Panc1 (cell line): ENCODE measurements at regions not wholly inside any gene's neighbourhood (a gene's known extent, or its start where the extent isn't known, plus 50 kb on each side); places are given as distances from the start of the nearest gene placed in this dataset.

Experiments
- ATAC-seq: fragments of 200-7000 bp; cut with Tn5 transposase; 2 replicates; pipeline ENCODE4 v1.9.1; 2020; ENCODE audit warnings: mild to moderate bottlenecking, moderate library complexity
- BruUV-seq: library from RNA; stranded (reverse); fragments of 400-500 nt; replicated peaks from 2 replicates; lab custom pipeline; 2021; lab: Mats Ljungman, UMichigan
- CTCF ChIA-PET: fragments of 300-600 bp; sonication (Branson Sonifier 250); formaldehyde crosslinking; loops from one replicate; lab custom pipeline; 2022; ENCODE audit warnings: antibody characterized with exemption; lab: Charles Lee
- POLR2A ChIA-PET: fragments of 300-600 bp; sonication (Branson Sonifier 250); formaldehyde crosslinking; loops from one replicate; lab custom pipeline; 2022; ENCODE audit warnings: antibody characterized with exemption; lab: Charles Lee
- DNase-seq: peaks from one replicate; pipeline ENCODE4 v3.0.0-alpha.2; 2010; ENCODE audit warnings: low read depth, low spot score
- H3K27ac ChIP-seq: 2 replicates; pipeline ENCODE4 v1.5.1; 2011; ENCODE audit warnings: mild to moderate bottlenecking, low read length, inconsistent platforms
- H3K27me3 ChIP-seq: fragments of 200-500 bp; sonication (Bioruptor generic); 2 replicates; pipeline ENCODE4 v1.6.0; 2014; ENCODE audit warnings: low read length, inconsistent platforms; ENCODE audit not compliant: control insufficient read depth, insufficient read depth
- H3K36me3 ChIP-seq: fragments of 200-500 bp; sonication (Bioruptor generic); 2 replicates; pipeline ENCODE4 v1.5.1; 2014; ENCODE audit warnings: inconsistent platforms, mild to moderate bottlenecking, low read length, moderate library complexity; ENCODE audit not compliant: control insufficient read depth, insufficient read depth
- H3K4me1 ChIP-seq: 2 replicates; pipeline ENCODE4 v1.5.1; 2011; ENCODE audit warnings: inconsistent platforms, mild to moderate bottlenecking, low read length, moderate library complexity; ENCODE audit not compliant: control insufficient read depth, insufficient read depth
- H3K4me3 ChIP-seq, 2 experiments: 2 replicates each; pipeline ENCODE4 v1.5.1; 2011 to 2012; ENCODE audit warnings: low read depth in 2 of 2, low read length in 2 of 2, mild to moderate bottlenecking in 2 of 2, inconsistent platforms in 1 of 2, moderate library complexity in 1 of 2
- H3K9me3 ChIP-seq: fragments of 200-500 bp; sonication (Bioruptor generic); 2 replicates; pipeline ENCODE4 v1.5.1; 2014; ENCODE audit warnings: low read depth, mild to moderate bottlenecking, inconsistent platforms, low read length, moderate library complexity; ENCODE audit not compliant: control insufficient read depth, insufficient read depth
- POLR2AphosphoS5 ChIP-seq: IDR thresholded peaks from 2 replicates; pipeline ENCODE4 v1.6.1; 2012; ENCODE audit warnings: mild to moderate bottlenecking, low read depth, low read length, moderate library complexity
- SIN3A ChIP-seq: IDR thresholded peaks from 2 replicates; pipeline ENCODE4 v1.6.1; 2012; ENCODE audit warnings: low read depth, mild to moderate bottlenecking, low read length, moderate library complexity, borderline replicate concordance; ENCODE audit not compliant: insufficient read depth
- TCF7L2 ChIP-seq: IDR thresholded peaks from 2 replicates; pipeline ENCODE4 v1.6.1; 2011; ENCODE audit warnings: mild to moderate bottlenecking, low read depth, low read length, inconsistent platforms
- in situ Hi-C: cut with HindIII; loops from 2 replicates; pipeline ENCODE4 v1.10.0; 2016; ENCODE audit warnings: low sequenced_read_pairs, low pct_unique_long_range_greater_than_20kb
- intact Hi-C: fragments of 100-400 bp; cut with micrococcal nuclease; formaldehyde crosslinking; loops from one replicate; pipeline ENCODE4 v1.10.0; 2022; ENCODE audit not compliant: unreplicated experiment
- TF ChIP-seq, protein P1 (sequence below), 2 experiments: IDR thresholded peaks; 2 replicates each; pipeline ENCODE4 v1.6.1; 2011 to 2012; ENCODE audit warnings: low read depth in 2 of 2, control low read depth in 1 of 2, low read length in 1 of 2, mild to moderate bottlenecking in 1 of 2, moderate library complexity in 1 of 2; ENCODE audit not compliant: insufficient read depth in 1 of 2
- TF ChIP-seq, protein P2 (sequence below): fragments of 450-650 bp; IDR thresholded peaks from 2 replicates; pipeline ENCODE4 v1.5.1; 2017; ENCODE audit warnings: mild to moderate bottlenecking

DNA sequence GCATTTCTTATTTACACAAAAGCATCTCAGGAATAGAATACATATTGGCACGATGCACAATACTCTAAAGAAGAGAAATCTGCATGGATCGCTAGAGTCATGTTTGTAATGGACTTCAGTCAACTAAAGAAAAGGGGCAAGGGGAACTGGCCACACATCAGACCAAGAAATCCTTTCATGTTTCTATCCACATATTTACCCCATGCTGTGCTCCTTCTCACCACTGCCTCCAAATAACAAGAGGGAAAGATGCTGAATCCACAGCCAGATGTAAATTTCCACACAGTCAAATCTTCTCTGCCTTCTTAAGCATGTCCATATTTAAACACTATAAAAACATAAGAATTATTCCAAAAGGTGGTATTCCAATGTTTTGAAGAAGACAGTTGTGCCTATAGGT, 67.6 kb downstream of the COX18 start:
- Histone ChIP-seq H3K27ac (no peak overlapping the region), H3K27me3 (no peaks in the 10 kb centered on the region), H3K36me3 (no peaks in the 10 kb centered on the region), H3K4me3 (no peak overlapping the region), H3K9me3 (no peaks in the 10 kb centered on the region), H3K4me1 (no peaks in the 10 kb centered on the region)
- ChIA-PET CTCF (no interaction called here), POLR2A (no interaction called here)
- TF ChIP-seq, protein P1, sequence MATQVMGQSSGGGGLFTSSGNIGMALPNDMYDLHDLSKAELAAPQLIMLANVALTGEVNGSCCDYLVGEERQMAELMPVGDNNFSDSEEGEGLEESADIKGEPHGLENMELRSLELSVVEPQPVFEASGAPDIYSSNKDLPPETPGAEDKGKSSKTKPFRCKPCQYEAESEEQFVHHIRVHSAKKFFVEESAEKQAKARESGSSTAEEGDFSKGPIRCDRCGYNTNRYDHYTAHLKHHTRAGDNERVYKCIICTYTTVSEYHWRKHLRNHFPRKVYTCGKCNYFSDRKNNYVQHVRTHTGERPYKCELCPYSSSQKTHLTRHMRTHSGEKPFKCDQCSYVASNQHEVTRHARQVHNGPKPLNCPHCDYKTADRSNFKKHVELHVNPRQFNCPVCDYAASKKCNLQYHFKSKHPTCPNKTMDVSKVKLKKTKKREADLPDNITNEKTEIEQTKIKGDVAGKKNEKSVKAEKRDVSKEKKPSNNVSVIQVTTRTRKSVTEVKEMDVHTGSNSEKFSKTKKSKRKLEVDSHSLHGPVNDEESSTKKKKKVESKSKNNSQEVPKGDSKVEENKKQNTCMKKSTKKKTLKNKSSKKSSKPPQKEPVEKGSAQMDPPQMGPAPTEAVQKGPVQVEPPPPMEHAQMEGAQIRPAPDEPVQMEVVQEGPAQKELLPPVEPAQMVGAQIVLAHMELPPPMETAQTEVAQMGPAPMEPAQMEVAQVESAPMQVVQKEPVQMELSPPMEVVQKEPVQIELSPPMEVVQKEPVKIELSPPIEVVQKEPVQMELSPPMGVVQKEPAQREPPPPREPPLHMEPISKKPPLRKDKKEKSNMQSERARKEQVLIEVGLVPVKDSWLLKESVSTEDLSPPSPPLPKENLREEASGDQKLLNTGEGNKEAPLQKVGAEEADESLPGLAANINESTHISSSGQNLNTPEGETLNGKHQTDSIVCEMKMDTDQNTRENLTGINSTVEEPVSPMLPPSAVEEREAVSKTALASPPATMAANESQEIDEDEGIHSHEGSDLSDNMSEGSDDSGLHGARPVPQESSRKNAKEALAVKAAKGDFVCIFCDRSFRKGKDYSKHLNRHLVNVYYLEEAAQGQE (IDR thresholded peaks at IDR 0.05; ENCODE audit: insufficient read depth in 1 of 2, low read depth in 2 of 2, low read length in 1 of 2): no peak
- TF ChIP-seq POLR2AphosphoS5 (no peak), SIN3A (no peak), TCF7L2 (no peak)
- TF ChIP-seq, protein P2, sequence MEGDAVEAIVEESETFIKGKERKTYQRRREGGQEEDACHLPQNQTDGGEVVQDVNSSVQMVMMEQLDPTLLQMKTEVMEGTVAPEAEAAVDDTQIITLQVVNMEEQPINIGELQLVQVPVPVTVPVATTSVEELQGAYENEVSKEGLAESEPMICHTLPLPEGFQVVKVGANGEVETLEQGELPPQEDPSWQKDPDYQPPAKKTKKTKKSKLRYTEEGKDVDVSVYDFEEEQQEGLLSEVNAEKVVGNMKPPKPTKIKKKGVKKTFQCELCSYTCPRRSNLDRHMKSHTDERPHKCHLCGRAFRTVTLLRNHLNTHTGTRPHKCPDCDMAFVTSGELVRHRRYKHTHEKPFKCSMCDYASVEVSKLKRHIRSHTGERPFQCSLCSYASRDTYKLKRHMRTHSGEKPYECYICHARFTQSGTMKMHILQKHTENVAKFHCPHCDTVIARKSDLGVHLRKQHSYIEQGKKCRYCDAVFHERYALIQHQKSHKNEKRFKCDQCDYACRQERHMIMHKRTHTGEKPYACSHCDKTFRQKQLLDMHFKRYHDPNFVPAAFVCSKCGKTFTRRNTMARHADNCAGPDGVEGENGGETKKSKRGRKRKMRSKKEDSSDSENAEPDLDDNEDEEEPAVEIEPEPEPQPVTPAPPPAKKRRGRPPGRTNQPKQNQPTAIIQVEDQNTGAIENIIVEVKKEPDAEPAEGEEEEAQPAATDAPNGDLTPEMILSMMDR: no peak
- in situ Hi-C loops (no loop called here), intact Hi-C loops (no loop called here)
- no TSS peak for BruUV-seq
- DNase-seq (no peak), ATAC-seq (no peak)

DNA sequence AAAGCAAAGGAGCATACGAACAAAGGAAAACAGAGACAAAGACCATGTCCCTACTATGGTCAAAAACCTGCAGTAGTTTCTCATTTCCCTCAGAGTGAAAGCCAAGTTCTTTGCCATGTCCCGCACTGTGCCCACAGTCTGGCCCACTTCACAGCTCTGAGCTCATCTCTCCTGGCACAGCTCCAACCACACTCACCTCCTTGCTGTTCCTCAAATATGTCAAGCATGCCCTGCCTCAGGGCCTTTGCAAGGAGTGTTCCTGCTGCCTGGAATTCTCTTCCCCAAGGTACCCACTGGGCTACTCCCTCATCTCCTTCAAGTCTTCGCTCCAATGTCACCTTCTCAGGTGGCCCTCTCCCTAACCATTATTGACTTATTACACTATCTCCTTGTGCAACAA, 72.1 kb downstream of the COX18 start:
- no peaks in the 10 kb centered on the region for H3K9me3 ChIP-seq
- intact Hi-C loops: no loop called here
- CTCF ChIA-PET: no interaction called here
- BruUV-seq: no TSS peak
- H3K4me3 ChIP-seq: no peak overlapping the region
- POLR2A ChIA-PET: no interaction called here
- H3K27me3 ChIP-seq: no peaks in the 10 kb centered on the region
- DNase-seq (no peak), ATAC-seq (no peak)
- TF ChIP-seq, protein P2: no peak
- H3K27ac ChIP-seq: no peak overlapping the region
- in situ Hi-C loops: no loop called here
- H3K4me1 ChIP-seq: no peaks in the 10 kb centered on the region
- H3K36me3 ChIP-seq: no peaks in the 10 kb centered on the region

DNA sequence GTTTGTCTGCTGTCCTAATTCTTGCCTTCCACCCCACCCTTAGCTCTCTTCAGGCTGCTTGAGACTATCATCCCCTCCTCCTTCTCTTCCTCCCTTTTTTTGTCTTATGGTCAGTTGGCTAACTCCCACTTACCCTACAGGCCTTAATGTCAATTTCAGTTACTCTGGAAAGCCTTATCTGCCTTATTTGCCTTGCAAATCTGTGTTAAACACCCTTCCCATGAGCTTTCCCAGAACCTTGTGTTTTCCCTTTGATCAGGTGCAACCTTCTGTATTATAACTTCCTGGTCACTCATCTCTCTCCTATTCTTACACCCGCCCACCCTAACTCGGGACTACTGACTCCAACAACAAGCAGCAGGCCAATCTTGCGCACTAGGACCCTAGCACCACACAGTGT, 74.8 kb downstream of the COX18 start:
- no peaks in the 10 kb centered on the region for H3K36me3 ChIP-seq
- CTCF ChIA-PET: no interaction called here
- DNase-seq (no peak), ATAC-seq (no peak)
- in situ Hi-C loops (no loop called here), intact Hi-C loops (no loop called here)
- no peak overlapping the region for H3K4me3 ChIP-seq
- TF ChIP-seq, protein P2: no peak
- no peak for TF ChIP-seq SIN3A
- no peak for TF ChIP-seq POLR2AphosphoS5
- no peak for TF ChIP-seq TCF7L2
- TF ChIP-seq, protein P1 (IDR thresholded peaks at IDR 0.05; ENCODE audit: insufficient read depth in 1 of 2, low read depth in 2 of 2, low read length in 1 of 2): no peak
- no TSS peak for BruUV-seq
- H3K9me3 ChIP-seq: no peaks in the 10 kb centered on the region
- H3K27me3 ChIP-seq: no peaks in the 10 kb centered on the region
- POLR2A ChIA-PET: no interaction called here
- H3K4me1 ChIP-seq: no peaks in the 10 kb centered on the region
- no peak overlapping the region for H3K27ac ChIP-seq
